Middle frontal gyrus (tissue), 1 donor: ENCODE measurements at regions not wholly inside any gene's neighbourhood (a gene's known extent, or its start where the extent isn't known, plus 50 kb on each side); places are given as distances from the start of the nearest gene placed in this dataset.
"Not testable (repeated sequence)": the region's sequence is repeated elsewhere in the genome, so short reads cannot be mapped to it uniquely, and the experiment has no call there.

Experiments used
- DNase-seq: peaks from one replicate; pipeline ENCODE4 v3.0.0-alpha.2; 2015; ENCODE audit warnings: low spot score; ENCODE audit errors: extremely low spot score

GRCh38 chr6:56806368-56806767 is 148.5 kb upstream of the BEND6 start:
- no peak for DNase-seq

GRCh38 chr6:56804996-56805395 is 149.9 kb upstream of the BEND6 start:
- no peak for DNase-seq

DNA sequence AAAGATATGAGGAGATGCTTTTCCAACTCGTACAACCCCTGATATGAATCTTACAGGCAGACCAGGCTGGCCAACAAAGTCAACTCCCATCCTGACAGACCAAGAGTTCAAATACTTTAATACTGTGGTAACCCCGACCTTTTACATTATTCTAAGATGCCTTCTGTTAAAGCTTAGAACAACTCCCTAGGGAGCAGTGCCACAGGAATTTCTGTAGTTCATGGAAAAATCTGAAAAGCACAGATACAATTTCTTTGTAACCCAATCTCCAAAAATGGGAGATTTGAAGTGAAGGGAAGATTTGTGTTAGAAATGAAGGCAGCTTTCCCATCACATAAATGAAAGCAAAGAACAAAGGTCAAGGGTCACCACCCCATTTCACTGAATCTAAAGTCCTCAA is 151.3 kb upstream of the BEND6 start:
- no peak for DNase-seq

GRCh38 chr6:56802584-56802983 is 152.3 kb upstream of the BEND6 start:
- no peak for DNase-seq

DNA sequence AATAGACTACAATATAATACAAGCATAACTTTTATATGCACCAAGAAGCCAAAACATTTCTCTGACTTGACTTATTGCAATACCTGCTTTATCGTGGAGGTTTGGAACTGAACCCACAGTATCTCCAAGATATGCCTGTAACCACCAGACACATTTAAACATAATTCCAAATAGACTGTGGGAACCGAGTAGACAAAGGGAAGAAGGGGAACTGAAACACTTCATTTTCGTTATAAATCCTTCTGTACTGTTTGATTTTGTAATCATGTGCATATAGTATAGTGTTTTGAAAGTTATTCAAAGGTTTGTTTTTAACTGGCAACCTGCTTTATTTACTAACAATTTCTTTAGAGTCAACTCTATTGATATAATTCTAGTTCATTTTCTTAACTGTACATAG is 154.9 kb upstream of the BEND6 start:
- DNase-seq = no peak

- no peak for DNase-seq
These were observed 155.5 kb upstream of the DST start for GRCh38 chr6:56798163-56798562.

GRCh38 chr6:56796196-56796532 is 153.5 kb upstream of the DST start:
- DNase-seq = no peak

GRCh38 chr6:56795466-56796195 is 152.9 kb upstream of the DST start:
- DNase-seq = no peak

DNA sequence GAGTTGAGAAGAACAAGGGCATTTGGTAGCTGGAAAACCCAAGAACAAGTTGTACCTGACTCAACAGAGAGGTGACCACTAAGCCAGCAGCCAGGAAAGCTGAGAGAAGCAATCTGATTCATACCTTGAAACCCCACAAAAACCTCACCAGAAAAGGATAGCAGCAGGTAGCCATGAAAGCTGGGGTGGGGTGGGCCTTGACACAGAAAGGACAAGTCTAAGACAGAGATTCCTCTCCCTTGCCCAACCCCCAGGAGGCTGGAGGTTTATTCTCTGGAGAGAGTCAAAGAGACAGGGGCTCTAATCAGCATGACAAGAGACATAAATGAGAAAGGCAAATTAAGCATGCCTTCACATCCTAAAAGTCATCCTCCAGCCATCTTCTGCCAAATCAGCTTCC is 151.7 kb upstream of the DST start:
- no peak for DNase-seq

GRCh38 chr6:56793938-56794337 is 151.2 kb upstream of the DST start:
- DNase-seq = no peak

- DNase-seq = no peak
These were observed 147.7 kb upstream of the DST start for GRCh38 chr6:56790414-56790813.

GRCh38 chr6:56789879-56790278 is 147.2 kb upstream of the DST start:
- DNase-seq = no peak

DNA sequence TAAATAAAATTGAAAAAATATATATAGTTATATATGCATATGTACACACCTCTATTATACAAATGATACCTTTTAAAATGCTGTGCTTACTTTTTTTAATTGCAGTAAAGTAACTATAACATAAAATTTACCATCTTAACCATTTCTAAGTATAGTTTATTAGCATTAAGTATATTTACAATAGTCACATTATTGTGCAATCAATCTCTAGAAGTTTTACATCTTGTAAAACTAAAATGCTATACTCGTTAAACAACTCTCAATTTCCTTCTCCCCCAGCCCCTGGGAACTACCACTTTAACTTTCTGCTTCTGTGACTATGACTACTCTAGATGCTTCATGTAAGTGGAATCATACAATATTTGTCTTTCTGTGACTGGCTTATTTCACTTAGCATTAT is 146.7 kb upstream of the DST start:
- DNase-seq = no peak

- no peak for DNase-seq
These were observed 144.5 kb upstream of the DST start for GRCh38 chr6:56787209-56787608.

DNA sequence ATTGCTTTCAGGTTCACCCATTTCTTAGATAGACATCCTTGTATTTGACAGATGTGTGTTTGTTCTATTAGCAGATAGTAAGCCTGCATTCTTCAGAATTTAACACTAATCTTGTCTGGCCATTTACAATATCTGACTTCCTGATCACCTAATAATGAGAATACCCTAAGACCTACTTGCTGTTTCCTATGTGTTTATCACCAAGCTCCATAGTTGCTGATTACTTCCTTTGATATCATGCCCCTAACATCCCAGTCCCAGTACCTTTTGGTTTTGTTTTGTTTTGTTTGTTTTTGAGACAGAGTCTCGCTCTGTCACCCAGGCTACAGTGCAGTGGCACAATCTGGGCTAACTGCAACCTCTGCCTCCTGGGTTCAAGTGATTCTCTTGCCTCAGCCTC is 143.6 kb upstream of the DST start:
- DNase-seq = no peak

- not testable (repeated sequence) for DNase-seq
These were observed 142.8 kb upstream of the DST start for GRCh38 chr6:56785536-56785935.

DNA sequence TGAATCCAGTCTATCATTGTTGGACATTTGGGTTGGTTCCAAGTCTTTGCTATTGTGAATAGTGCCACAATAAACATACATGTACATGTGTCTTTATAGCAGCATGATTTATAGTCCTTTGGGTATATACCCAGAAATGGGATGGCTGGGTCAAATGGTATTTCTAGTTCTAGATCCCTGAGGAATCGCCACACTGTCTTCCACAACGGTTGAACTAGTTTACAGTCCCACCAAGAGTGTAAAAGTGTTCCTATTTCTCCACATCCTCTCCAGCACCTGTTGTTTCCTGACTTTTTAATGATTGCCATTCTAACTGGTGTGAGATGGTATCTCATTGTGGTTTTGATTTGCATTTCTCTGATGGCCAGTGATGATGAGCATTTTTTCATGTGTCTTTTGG is 137.4 kb upstream of the DST start:
- not testable (repeated sequence) for DNase-seq

DNA sequence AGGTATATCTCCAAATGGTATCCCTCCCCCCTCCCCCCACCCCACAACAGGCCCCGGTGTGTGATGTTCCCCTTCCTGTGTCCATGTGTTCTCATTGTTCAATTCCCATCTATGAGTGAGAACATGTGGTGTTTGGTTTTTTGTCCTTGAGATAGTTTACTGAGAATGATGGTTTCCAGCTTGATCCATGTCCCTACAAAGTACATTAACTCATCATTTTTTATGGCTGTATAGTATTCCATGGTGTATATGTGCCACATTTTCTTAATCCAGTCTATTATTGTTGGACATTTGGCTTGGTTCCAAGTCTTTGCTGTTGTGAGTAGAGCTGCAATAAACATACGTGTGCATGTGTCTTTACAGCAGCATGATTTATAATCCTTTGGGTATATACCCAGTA is 135.8 kb upstream of the DST start:
- not testable (repeated sequence) for DNase-seq

DNA sequence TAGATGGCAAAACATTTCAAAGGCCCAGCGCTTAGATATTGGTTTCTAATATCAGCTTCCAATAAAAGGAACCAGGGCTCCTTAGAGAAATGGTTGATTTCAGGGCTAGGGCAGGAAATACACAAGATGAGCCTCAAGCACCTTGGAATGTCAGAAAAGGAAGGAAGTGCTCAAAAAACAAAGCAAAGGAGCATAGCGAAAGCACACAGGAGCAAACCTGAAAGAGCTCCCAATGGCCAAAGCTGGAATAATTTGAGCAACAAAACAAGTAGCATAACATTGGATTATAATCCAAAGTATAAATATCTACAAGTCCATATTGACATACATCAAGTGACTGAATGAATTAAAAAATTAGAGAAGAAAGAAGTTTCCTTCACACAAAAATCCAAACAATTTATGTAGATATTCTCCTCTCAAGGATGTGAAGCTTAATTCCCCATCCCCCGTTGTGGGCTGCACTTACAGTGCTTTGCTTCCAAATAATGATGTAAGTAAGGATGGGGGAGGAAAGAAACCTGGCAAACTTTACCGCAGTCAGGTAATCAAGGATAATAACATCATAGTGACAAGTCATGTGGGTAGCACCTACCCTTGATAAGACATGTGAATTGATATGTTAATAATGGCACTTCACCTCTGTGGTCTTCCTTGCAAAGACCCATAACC is 132.9 kb upstream of the DST start:
- no peak for DNase-seq

DNA sequence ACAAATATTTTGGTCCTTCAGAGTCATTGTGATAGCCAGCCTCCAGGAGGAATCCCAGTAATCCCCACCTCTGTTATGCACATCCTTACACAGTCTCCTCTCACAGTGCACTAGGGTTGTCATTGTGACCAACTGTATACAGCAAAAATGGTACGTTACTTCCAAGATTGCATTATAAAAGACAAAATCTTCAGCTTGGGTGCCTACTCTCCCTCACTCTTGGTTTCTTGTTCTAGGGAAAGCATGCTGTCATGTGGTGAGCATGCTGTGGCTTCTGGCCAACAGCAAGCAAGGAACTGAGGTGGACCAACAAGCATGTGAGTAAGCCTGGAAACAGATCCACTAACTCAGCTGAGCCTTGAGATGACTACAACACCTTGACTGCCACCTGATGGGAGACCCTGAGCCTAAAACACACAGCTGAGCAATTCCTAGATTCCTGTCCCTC is 130.1 kb upstream of the DST start:
- no peak for DNase-seq

GRCh38 chr6:56771929-56772607 is 129.4 kb upstream of the DST start:
- no peak for DNase-seq

DNA sequence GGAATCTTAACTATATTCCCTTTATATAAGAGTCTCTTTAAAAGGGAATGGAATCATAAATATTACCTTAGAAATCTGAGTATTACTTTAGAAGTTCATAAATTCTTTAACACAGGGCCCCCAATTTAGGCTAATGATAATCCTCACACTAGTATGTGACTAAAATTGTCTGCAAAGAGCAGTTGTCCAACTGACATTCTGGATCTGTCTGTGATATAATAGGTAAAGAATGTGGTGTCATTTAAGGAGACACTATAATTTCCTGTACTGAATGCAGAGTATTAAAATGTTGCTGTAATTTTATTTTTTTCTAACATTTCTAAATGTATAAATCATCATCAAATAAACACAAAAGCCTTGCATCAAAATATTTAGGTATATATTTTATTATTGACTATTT is 128.5 kb upstream of the DST start:
- DNase-seq = no peak
